Activated CD8-positive, alpha-beta memory T cell treated with anti-CD3 and anti-CD28 coated beads, Interleukin-2, amount 50 U/mL, for 24 hours (primary cell): ENCODE measurements at regions not wholly inside any gene's neighbourhood (a gene's known extent, or its start where the extent isn't known, plus 50 kb on each side); places are given as distances from the start of the nearest gene placed in this dataset.
A peak's percentile ranks its signal among the peaks of the same experiment; 100 is the strongest.

Experiments
- DNase-seq: peaks from one replicate; pipeline ENCODE4 v3.0.0-alpha.2; 2020; ENCODE audit errors: extremely low read depth

- no peak for DNase-seq
Observed at GRCh38 chr12:126830778-126831680, 1435.9 kb upstream of the TMEM132C start.

GRCh38 chr12:126837697-126838096 lies 1429.3 kb upstream of the TMEM132C start:
- DNase-seq: no peak

DNA sequence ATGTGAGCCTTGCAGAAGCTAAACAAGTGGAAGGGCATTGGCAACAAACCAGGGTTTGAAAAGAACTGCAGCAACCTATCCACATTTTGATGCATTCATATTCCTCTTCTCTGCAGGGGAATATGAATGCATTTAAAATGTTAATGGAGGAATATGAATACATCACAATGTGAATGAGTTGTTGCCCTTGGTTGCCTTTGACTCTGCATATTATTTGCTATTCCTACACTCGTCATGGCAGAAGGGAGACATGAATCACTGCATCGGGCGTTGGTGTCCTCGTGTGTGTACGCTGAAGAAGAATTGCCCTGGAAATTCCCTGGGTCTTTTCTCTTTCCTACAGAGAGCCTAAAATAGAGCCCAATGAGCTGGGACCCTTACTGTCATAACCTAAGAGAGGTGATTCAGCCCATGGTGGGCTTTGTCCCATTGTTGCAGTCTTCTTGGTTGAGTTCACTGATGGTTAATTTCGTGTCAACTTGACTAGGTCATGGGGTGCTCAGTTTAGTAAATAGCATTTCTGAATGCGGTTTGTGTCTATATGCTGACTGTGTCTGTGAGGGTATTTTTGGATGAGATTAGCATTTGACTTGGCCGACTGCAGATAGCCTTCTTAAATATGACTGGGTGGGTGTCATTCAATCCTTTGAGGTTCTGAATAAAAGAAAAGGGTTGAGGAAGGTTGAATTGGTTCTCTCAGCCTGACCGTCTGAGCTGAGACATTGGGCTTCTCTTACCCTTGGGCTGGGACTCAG lies 1422.9 kb upstream of the TMEM132C start:
- DNase-seq: no peak

DNA sequence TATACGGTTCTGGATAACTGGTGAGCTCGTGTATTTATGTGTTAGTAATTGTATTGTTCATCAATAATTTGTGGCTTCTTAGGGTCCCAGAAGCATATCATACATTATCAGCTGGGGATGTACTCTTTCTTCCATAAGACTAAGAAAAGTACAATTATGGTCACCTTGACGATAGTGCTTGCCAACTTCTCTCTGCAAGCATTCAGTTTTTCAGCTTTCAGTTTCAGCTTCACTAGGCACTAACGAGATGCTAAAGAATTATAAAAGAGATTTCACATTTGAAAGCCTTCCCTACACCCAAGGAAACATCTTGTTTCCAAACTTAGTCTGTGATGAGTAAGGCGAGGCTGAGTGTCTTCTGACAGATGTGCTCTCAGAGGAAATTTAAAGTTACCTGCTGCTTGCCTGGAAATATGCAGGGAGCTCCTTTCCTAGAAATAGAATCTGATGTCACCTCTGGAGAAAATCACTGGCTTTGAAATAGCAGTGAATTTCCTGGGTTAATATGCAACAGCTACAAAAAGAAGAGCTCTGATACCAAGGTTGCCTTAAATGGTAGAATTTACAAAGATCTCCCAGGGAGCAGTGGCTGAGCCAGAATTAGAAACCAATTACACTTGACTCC lies 1419.9 kb upstream of the TMEM132C start:
- no peak for DNase-seq

GRCh38 chr12:126855768-126856167 lies 1411.2 kb upstream of the TMEM132C start:
- DNase-seq: no peak

DNA sequence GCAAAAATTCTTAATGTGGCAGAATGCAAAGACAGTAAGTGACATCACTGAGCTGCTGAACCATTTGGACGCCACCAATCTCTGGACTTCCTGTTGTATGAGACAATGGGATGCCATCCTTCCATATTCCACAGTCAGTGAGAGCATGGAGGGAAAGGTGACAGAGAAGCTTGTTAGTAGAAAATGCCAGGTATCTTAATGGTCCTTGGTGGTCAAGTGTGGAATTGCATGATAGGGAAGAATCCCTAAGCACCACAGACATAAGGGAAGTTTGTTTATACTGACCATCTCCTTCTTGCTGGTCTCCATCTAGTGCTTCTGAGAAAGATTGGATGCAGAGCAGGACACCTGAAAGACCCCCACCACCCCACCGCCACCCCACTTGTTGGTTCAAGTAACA lies 1410.0 kb upstream of the TMEM132C start:
- DNase-seq: no peak

DNA sequence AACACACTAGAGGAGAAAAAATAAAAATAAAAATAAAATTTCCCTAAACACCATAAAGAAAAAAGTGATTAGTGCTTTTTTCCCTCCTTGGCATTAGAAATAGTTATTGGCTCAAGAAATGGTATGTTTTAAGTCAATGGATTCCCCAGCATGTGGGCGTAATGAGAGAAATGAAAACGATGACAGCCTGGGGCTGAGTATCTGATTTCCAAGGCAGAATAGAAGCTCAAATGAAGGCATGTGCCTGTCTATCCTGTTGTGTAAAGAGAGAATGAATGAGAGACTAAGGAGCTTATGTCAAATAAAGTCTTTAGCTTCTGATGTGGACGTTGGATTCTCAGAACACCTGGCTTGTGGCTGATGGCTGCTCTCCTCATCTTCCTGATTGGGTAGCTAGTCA lies 1408.4 kb upstream of the TMEM132C start:
- DNase-seq: no peak

DNA sequence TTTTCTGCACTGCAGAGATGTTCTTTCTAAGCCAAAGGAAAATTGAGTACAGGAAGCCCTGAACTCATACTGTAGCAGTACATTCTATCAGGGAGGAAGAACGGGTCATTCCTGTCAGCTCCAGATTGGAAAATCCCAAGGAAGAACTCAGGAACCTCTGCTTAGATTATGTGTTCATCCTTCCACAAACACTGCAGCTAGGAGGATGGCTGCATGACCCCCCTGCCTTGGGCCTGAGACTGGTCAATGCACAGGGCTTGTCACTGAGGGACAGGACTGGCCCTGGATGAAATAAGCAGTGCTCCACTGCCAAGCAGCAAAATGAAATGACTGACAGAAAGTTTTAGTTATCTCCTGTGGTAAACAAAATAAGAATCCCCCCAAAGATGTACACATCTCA lies 1406.8 kb upstream of the TMEM132C start:
- DNase-seq: no peak

DNA sequence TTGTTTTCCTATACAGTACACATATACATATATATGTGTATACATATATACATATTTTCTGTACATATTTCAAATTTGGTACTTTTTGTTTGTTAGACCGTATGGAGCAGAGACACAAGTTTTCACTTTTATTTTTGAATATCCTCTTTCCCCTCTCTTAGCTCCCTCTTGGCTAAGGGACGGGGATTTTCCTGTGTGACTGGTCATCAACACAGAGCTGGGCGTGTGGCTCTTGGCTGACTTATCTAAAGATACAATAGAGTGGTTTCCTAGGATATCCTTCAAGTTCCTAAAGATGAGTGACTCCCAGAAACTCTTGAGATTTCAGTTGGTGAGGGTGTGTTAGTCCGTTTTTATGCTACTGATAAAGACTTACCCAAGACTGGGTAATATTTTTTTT lies 1404.5 kb upstream of the TMEM132C start:
- no peak for DNase-seq

DNA sequence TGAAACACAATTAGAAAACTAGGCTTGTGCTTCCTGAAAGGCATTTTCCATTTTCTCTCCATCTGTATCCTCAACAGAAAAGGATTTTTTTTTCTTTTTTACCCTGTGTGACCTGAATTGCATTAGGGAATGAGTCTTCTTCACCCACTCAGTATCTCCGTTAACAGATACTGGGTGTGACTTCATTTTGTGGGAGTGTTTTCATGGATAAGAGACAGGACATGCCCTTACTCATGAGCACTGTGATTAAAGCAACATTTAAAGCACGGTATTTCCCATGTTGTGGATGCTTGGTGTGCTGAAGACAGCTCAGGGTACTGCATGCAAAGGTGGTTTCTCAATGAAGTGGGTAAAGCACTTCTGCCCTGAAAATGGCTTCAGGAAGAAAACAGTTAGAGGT lies 1397.3 kb upstream of the TMEM132C start:
- no peak for DNase-seq

DNA sequence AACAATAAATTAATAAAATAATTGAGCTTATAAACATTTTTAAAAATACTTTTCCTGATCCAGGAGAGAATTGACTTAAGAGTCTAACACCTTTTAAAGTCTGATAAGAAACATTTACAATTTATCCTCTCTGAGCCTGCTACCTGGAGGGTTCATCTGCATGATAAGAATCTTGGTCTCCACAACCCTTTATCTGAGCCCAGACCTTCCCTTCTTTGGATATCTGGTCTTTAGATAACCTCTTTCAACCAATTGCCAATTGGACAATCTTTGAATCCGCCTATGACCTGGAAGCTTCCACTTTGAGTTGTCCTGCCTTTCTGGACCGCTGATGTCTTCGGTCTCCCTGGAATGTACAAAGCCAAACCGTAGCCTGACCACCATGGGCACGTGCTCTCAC lies 1393.3 kb upstream of the TMEM132C start:
- DNase-seq: no peak

- peak; percentile 4 for DNase-seq
Observed at GRCh38 chr12:126874427-126875026, 1392.4 kb upstream of the TMEM132C start.

DNA sequence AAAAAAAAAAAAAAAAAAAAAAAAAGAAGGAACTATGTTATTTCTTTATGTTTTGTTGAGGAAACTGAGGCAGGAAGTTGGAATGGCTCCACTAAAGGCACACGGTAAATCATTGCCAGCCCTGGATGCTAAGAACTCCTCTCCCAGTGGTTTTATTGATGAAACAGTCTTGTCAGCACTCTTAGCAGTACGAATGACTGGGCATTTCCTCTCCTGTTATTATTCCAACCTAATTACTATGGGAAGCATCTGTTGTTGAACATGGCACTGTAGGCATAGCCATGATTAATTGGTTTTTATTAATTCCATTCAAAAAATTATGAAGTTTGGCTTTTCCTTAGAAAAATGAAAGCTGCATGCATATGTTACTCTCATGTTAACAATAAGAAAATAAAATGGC lies 1387.1 kb upstream of the TMEM132C start:
- DNase-seq: no peak

GRCh38 chr12:126883697-126884096 lies 1383.3 kb upstream of the TMEM132C start:
- no peak for DNase-seq

- DNase-seq: no peak
Observed at GRCh38 chr12:126889501-126889900, 1377.5 kb upstream of the TMEM132C start.

DNA sequence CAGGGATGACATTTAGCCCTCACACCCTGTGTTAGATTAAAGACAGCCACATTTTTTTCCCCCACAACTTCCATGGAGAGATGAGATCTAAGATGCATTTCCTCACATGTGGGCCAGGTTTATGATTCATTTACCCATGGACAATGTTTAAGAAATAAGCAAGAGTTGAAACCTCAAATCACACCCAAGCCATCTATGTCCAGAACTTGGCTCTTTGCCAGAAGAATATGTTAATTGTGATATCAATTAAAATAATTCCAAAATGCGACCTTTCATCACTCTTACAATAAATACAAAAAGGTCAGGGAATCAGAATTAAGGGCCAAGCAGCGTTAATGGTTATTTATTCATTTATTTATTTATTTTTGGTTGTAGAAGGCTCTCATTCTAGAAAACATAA lies 1376.9 kb upstream of the TMEM132C start:
- no peak for DNase-seq

- no peak for DNase-seq
Observed at GRCh38 chr12:126891789-126892188, 1375.2 kb upstream of the TMEM132C start.

GRCh38 chr12:126895951-126896913 lies 1370.7 kb upstream of the TMEM132C start:
- no peak for DNase-seq

GRCh38 chr12:126897102-126897501 lies 1369.9 kb upstream of the TMEM132C start:
- no peak for DNase-seq

DNA sequence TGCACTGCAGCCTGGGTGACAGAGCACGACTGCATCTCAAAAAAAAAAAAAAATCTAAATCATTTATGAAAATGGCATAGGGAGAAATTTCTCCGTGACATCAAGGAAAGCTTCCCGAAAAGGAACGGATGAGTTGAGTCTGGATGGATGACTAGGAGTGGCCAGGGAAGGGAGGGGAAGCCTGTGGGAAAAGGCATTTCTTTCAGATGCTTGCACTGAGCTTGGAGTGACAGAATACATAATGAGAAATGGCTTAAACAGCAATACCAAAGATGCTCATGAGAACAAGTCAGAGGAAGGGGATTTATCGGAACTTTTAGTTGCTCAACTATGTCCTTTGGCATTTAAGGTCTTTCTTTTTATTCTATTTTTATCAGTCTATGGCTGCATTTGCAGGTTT lies 1369.2 kb upstream of the TMEM132C start:
- no peak for DNase-seq

DNA sequence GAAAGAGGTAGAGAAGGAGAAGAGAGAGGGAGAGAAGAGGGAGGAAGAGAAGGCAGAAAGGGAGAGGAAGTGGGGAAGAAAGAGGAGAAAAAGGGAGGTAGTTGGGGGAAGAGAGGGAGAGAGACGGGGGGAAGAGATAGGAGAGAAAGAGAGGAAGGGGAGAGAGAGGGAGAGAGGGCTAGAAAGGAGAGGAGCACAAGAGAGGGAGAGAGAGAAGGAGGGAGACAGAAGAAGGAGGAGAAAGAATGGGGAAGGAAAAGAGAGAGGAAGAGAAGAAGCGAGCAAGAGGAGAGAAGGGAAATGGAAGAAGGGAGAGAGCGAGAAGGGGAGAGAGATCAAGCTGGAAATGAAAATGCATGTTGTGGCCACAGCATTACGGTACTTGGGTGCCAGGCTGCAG lies 1368.4 kb upstream of the TMEM132C start:
- DNase-seq: no peak
